ENCODE measurements at regions not wholly inside any gene's neighbourhood (a gene's known extent, or its start where the extent isn't known, plus 50 kb on each side); places are given as distances from the start of the nearest gene placed in this dataset.

DNA sequence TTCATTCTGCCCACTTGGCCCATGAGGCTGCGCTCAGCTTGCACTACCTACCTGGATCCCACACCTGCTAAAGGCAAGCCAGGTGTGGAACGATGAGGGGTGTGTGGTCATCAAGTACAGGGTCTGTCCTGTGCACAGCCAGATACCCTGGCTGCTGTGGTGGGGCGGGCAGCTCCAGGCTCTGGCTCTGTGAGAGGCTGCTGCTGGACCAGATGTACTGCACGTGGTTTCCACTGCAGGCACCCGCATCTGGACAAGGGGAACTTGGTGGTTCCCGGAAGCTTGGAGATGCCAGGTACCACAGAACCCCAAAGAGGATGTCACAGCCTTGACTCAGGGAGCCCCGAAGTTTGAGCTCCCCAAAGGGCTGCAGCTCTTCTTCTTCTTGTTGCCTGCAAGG, 68.1 kb upstream of the ZNF804A start:
- TF ChIP-seq CTCF (IDR thresholded peaks at IDR 0.05) (no peak), POLR2A (IDR thresholded peaks at IDR 0.05) (no peak)

All from Peyer's patch (tissue), 4 donors.